NCI-H2227 treated with DMSO at 0.1 percent for 48 hours (cell line): ENCODE measurements at regions not wholly inside any gene's neighbourhood (a gene's known extent, or its start where the extent isn't known, plus 50 kb on each side); places are given as distances from the start of the nearest gene placed in this dataset.

Source experiments
- DNase-seq: peaks from one replicate; lab custom pipeline; 2025; lab: John Stamatoyannopoulos, UW

DNA sequence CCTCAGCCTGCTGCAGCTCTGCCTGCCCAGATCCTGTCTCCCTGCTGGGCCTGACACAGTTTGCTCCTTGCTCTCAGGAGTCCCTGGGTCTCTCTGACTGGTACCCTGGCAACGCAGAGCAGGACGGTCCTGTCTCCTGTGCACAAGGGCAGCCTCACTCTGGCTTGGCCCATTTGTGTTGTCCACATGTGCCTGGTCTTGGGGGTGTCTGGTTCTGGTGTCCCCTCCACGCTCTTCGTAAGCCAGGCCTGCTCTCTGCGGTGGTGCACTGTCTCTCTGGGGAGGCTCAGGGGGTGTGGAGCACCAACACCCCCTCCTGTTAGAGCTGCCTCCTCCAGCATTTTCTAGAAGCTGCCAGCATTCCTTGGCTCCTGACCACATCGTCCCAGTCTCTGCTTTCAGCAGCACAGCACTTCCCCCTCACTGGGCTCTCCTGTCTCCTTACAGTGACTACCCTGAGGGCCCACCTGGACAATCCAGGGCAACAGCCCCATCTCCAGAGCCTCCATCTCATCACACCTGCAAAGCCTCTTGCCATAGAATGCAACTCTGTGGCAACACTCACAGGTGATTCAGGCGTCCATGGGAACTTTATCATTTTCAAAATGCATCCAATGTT lies 235.6 kb upstream of the HS6ST1 start:
- DNase-seq = no peak

DNA sequence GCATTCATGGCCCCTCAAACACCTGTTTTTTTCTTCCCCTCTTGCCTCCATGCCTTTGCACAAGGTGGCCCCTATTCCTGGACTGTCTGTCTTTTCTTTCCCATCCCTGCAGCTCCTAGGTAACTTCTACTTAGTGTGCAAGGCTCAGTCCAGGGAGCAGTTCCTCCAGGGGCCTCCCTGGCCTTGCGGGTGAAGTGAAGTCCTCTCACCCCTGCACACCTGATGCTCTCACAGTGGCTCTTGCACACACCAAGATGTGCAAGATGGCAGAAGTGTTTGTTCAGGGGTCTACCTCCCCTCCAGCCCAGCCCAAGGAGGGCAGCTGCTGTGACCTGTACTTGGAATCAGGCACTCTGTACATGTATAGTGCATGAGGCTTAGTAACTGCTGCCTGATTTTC lies 236.8 kb upstream of the HS6ST1 start:
- DNase-seq = no peak

DNA sequence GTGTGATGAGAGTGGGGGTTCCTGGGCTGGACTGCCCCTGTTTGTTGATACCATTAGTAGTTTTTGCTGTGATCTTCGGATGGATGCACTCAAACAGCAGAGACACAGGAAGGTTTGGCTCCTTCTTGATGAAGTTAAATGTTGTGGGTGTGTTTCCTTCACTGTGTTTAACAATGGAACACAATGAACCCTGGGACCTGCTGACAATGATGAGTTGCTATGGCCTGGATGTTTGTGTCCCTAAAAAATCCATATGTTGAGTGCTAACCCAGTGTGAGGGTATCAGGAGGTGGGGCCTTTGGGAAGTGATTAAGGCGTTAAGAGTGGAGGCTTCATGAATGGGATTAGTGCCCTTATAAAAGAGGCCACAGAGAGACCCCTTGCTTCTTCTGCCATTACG lies 237.4 kb upstream of the HS6ST1 start:
- DNase-seq = no peak

DNA sequence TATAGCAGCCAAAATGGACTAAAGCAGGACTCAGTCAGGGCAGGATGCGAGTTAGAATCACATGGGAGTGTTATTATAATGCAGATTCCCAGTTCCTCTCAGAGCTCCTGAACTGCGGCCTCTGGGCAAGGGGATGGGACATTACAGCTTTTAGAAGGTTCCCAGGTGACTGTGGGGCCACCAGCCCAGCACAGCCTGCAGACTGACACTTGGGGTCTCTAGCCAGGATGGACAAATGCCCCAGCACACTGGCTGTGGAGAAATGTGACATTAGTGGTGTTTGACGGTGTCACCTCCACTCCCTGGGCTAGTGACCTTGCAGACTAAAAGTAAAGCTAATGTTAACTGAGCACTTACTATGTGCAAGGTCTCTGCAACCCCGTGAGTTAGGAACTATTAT lies 238.0 kb upstream of the HS6ST1 start:
- DNase-seq = no peak

DNA sequence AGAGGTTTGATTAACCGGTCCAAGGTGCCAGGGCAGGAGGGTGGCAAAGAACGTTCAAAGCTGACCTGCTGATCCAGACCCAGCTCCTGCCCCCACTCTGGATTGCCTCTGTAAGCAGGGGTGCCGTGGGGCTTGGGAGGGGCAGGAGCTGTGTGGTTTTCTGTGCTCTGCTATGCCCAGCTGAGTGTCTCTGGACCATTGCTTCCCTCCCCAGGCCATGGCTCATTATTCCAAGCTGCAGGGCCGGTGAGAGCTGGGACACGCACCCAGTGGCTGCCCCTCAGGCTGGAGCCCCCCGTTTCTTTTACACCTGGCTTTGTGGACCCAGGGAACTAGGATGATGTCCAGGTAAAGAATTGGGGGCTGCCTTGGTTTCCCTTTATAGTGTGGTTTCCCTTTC lies 238.4 kb upstream of the HS6ST1 start:
- DNase-seq = no peak

DNA sequence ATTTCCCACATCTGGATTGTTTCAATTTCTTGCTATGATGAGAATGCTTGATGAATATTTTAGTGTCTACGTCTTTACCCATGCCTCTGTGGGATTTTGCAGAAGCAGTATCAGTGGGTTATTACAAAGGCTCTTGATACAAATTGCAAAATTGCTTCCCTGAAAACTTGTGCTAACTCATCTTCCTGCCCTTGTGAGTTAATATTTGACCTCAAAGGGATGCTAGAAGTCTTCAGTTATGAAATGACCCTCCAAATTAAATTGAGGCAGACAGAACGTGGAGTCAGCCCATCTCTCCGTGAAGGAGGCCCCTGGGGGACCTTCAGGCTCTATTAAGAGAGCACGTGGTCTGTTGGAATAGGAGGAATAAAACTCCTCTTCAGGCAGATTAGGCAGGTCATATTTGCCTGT lies 239.2 kb upstream of the HS6ST1 start:
- DNase-seq = no peak

DNA sequence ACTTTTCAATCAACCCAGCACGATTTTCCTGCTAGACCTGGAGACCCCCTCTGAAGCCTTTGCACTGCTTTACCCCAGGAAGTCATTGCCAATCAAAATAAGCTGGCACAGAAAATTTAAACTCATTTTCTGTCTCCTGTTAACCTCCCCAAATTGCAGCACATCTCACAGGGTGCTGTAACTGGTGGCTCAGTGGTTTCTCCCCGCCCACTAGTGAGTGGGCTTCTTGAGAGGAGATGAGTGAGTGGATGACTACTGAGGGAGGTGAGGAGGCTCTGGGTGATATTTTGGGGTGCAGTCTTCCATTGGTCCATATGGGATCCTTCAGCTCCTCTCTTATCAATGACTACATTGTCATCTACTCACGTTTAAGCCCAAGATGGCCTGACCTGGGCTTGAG lies 239.8 kb upstream of the HS6ST1 start:
- no peak for DNase-seq

DNA sequence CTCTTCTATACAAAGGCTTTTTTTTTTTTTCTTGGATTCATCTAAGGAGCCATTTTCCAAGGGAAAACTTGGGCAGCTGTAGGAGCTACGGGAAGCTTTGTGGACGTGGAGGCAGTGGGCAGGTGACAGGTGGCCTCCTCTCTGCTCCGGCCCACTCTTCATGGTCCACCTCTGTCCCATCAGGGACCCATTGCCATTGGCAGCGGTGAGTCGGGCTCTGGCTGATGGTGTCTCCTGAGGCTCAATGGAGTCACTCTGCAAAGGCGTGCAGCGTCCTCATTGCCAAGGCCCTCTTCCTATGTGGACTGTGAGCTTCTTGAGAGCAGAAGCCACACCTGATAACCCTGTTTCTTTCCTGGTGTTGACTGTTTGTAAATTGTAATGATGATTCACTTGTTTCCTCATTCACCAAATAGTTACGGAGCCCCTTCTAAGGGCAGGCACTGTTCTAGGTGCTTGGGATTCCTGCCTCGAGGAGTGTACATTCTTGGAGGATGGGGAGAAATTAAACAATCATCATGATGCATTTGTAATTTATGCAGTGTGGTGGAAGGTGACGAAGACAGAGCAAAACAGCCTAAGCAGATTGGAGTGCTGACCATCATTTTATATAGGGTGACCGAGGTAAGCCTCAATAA lies 240.3 kb upstream of the HS6ST1 start:
- no peak for DNase-seq

DNA sequence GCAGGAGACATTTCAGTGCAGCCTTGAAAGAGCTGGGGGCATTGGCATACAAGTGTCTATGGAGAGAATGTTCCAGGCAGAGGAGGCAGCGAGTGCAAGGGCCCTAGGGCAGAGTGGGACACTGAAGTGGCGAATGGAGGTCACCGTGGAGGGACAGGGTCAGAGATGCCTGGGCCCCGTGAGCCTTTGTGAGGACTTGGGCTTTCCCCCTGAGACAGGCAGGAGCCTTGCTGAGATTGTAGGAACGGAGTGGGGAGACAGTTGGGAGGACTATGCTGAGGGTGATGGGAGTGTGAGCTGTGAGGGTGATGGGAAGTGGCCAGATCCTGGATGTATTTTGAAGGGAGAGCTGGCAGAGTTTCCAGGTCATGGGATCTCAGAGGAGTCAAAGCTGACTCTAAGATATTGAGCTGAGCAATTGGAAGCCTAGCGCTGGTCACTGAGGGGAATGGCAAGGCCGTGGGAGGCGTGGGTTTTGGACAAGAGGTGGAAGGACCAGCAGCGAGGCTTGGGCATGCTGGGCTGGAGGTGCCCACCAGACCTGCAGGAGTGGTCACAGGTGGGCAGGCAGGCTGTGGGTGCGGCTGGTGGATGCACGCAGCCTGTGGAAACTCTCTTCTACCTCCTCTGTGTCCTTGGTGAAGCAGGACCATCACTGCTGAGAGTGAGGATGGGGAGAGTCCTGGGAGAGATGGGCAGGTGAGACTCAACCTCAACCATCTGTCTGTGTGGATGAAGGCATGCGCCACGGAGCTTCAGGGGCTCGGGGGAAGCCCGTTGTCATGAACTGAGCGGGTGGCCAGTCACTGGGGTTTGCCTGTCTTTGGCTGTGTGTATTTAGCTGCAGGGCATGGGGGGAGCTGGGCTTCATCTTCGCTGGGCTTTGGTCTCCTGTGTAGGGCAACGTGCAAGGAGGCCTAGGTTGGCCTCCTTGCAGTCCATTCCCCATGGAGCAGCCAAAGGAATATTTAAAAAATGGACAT lies 241.2 kb upstream of the HS6ST1 start:
- DNase-seq = no peak

DNA sequence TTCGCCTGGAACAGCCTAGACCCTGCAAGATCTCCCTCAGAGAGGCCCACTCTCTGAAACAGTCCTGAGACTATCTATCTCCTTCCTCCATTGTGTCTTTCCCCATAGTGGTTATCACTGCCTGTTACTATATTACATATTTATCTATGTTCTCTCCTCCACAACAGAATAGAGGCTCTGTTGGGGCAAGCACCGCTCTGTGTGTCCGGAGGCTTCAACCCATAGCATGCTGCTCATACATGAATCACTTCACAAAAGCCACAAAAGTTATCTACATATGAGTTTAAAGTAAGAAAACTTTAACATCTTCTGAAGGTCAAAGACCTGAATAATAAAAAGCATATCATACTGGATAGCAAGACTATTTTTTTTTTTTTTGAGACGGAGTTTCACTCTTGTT lies 242.1 kb upstream of the HS6ST1 start:
- DNase-seq = no peak

DNA sequence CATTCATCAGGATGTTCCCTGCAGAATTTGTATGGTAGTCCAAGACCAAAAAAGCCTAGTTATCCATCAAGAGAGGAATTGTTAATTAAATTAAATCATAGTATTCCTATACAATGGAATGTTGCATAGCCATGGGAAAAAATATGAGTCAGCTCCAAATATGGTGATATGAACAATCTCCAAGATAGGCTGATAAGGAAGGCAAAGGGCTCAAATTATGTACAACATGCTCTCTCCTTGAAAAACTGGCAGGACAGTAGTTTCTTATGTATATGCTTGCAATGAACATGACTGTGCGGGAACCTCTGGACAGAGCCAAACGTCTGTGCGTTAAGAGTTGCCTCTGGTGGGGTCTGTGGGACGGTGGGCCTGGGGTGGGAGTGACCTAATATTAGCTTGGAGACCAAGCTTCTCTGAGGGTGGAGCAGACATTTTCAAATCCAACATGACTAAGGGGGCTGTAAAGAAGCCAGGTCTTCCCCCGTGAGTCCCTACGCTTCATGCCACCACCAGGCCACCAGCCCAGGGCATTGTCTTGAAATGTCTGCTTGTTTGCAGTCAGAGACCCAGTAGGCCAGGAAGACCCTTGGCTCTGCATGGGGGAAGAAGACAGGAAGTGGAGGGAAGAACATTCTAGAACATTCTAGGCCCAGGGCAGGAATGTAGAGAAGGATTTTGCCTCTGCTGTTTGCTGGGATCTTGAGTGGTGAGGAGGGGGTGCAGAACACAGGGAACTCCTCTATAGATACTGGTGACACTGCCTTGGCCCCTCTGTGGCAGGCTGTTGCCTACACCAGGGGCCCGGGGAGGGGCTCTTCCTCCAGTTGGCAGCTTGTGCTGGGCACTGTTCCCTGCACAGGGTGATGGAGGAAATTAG lies 244.0 kb upstream of the HS6ST1 start:
- no peak for DNase-seq

DNA sequence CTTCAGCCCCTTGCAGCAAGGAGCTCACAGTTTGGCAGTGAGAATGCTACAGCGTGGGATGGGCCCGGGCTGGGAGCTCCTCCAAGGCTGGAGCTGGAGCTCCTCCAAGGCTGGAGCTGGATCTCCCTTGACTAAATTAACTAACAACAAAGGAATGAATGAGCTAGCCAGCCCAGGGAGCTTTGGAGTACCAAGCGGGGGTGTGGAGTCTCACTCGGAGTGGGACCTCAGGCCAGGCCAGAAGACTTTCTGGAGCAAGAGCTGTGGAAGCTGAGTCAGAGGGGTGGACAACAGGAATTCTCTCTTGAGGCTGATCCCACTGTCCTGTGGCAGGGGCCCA lies 244.7 kb upstream of the HS6ST1 start:
- DNase-seq = no peak

DNA sequence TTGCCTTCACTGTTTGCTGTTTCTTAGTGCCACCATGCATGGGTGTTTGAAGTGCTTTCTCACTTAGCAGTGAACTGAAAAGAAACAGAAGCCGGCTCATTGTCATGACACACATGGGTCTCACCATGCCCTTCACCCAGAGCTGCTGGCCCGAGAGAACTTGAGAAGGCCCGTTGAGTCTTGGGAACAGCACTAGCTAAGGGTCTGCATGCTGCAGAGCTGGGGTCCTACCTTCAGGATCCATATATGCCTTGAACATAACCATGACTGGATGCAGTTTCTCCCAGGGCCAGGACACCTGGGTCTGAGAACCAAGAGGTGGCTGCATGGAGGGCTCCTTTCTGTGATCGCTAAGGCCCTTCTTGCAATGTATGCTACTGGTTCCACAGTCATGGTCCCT lies 245.5 kb upstream of the HS6ST1 start:
- DNase-seq = no peak

DNA sequence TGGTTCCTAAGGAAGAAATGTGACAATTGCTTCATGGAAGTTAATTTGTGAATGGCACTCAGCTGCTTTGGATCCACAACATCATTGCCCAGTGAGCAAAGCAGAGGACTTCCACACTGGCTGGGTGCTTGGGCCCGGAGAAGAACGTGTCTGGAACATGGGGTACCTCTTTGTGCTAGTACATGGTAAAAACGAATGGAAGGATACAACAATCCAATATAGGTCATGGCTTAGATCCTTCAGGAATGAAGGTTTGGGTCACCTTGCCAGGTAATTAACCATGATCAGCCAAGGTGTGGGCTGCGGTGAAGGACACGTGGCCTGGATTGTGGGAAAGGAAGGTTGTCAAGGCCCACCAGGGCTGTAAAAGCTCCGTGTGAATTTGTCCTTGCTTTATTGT lies 245.9 kb upstream of the HS6ST1 start:
- no peak for DNase-seq

DNA sequence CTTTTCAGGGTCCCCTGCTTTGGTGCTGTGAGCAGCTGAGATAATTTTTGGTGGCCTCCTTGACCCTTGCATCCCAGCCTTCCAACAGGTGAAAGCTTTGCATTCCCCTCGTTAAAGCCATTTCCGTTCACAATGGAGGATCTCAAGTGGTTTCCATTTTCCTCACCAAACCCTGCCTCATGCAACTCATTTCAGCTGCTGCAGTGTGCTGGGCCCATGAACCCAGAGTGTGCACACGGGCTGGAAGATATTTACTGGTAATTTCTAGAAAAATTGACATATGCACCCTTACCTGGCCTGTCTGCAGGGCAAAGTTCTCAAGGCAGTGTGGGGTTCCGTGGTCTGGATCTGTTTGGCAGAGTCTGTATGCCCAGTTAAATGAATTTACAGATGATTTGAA lies 246.8 kb upstream of the HS6ST1 start:
- DNase-seq = no peak

DNA sequence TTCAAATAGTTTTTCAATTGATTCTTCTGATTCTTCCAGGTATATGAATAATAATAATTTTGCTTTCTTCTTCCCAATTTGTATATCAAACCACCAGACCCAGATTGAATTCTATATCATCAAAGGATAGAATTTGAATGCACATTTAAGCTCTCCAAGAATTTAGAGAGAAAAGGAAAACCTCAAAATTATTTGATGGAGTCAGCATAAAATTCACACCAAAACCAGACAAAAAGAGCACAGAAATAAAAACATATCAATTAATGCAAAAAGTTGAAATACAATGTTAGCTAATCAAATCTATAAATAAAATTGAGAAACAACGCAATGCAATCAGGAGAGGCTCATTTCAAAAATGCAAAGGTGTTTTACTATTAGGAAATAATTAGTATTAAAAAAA lies 248.0 kb upstream of the HS6ST1 start:
- DNase-seq = no peak

DNA sequence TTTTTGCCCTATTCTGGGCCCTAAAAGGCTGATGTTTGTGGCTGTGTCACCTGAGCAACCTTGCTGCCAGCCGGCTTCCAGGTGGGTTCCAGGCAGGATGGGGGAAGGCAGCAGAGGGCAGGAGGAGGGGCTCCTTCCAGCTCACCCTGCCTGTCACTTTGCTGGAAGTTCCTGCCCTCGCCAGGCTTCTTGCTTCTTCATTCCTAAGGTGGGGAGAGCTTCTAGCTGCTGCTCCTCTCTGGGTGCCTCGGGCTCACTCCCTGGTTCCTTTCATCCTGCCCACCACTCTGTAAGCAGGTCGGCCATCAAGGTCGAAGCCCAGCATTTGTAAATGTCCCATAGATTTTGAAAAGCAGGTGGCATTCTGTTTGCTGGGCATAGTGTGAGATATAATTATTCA lies 249.4 kb upstream of the HS6ST1 start:
- no peak for DNase-seq

DNA sequence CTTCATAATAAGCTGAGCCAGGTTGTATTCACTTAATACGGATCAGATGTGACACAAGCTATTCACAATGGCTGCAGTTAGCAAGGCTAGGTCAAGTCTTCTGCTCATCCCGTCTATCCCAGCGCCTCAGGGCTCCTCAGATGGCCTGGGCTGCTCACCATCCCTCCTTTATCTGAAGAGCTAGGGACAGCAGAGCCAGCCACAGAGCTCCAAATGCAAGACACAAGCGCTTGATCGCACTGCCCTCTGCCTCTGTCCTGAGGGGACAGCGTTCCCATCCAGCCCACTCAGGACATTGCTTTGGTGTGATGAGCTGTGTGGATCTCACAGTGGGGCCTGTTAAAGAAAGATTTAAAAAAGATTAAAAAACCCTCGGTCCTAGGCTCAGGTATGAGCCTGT lies 254.4 kb upstream of the HS6ST1 start:
- DNase-seq = no peak

DNA sequence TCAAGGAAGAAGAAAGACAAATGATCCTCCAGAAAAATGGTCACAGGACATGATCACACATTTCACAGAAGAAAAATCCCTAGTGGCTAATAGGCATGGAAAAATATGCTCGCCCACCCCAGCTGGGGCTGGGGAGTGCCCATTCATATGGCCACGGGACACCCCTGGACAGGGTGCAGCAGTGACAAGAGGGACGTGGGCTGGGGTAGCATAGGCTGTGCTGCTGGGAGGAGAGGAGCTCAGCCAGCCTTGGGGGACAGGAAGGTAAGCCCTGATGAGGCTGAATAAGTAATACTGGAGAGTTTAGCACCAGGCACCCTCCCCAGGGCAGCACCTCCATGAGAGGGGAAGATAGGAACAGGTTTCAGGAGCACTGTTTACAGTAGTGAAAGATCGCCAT lies 254.9 kb upstream of the HS6ST1 start:
- no peak for DNase-seq

DNA sequence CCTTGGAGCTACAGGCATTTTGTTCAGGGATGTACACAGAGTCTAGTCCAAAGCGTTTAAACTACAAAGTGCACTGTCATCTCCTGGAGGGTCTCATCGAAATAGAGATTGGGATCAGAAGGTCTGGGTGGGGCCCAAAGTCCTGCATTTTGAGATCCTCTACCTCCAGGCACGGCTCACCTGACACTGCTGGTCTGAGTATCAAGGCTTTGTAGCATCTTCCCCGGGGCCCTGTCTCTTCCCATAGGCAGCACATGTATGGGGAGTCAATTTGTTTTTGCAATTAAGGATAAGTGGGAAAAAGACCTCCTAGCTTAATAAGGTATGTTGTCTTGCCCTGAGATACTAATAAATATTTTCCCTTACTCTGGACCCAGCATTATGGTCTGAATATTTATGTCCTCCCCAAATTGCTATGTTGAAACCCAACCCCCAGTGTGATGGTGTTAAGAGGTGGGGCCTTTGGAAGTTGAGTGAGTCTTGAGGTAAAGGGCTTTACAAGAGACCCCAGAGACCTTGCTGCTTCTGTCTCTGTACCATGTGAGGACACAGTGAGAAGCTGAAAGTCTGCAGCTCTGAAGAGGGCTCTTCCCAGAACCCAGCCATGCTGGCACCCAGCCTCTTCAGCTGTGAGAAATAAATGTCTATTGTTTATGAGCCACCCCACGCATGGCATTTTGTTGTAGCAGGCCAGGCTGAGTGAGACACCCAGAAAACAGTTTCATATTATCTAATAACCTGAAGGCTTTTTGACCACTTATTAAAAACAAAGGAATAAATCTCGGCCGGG lies 258.7 kb upstream of the HS6ST1 start:
- DNase-seq = no peak
